HG02798 (cell line): ENCODE measurements at regions not wholly inside any gene's neighbourhood (a gene's known extent, or its start where the extent isn't known, plus 50 kb on each side); places are given as distances from the start of the nearest gene placed in this dataset.

ENCODE experiments used
- ATAC-seq: cut with Tn5 transposase; IDR thresholded peaks from one replicate; pipeline ENCODE4 v1.9.1; 2021; ENCODE audit warnings: mild to moderate bottlenecking; ENCODE audit not compliant: unreplicated experiment, poor library complexity

DNA sequence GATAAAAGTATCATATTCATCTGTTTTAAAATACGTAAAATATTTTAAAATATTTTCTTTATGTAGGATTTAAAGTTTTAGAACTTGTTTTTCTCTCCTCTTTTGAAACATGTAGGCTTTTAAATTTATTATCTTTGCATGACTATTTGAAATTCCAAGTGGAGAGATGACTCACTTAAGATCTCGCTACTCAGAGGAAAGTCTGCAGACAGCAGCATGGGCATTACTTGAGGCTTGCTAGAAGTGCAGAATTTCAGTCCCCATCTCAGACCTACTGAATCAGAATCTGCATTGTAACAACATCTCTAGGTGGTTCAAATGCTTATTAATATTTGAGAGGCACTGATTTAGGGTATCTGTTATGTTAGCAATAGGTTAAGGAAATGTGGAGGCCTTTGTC lies 225.7 kb upstream of the ARX start:
- no peak for ATAC-seq

DNA sequence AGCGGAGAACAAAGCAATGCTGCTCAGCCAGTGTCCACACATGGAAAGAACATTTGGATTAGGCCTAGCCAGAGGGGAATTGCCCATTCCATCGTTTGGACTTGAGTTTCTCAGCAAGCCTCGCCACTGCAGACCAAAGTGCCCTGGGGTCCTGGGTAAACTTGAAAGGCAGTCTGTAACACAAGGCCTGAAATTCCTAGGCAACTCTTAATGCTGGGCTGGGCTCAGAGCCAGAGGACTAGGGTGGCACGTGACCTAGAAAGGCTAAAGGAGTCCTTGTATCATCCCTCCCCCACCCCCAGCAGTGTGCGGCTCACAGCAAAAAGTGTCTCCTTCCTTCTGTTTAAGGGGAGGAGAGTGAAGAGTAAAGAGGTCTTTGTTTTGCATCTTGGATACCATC lies 210.4 kb upstream of the ARX start:
- ATAC-seq, result no peak

DNA sequence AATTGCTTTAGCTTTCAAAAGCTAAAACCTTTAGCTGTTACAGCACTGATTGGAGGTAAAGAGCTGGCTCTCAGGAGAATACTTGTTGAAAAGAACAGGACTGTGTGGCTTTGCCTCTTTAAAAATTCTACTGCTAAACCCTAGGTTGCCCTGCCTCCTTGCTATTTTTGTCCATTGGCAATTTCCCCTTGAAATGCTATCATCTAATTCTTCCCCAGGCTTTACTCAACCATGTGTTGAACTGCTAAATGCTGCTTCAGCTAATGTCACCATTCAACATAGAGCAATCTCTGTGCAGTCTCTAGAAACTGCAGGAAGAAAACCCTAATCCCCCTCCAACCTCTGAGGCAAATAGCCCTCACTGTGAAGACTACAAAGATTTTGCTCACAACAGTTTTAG lies 203.7 kb upstream of the ARX start:
- ATAC-seq, result no peak

- no peak for ATAC-seq
Observed at GRCh38 chrX:25213611-25214010, 197.8 kb upstream of the ARX start.

GRCh38 chrX:25207803-25208475 lies 192.2 kb upstream of the ARX start:
- ATAC-seq, result no peak

- ATAC-seq, result no peak
Observed at GRCh38 chrX:25206778-25207177, 191.0 kb upstream of the ARX start.

- no peak for ATAC-seq
Observed at GRCh38 chrX:25204182-25204581, 188.4 kb upstream of the ARX start.

GRCh38 chrX:25202827-25203226 lies 187.1 kb upstream of the ARX start:
- no peak for ATAC-seq

- no peak for ATAC-seq
Observed at GRCh38 chrX:25198891-25199290, 183.1 kb upstream of the ARX start.

DNA sequence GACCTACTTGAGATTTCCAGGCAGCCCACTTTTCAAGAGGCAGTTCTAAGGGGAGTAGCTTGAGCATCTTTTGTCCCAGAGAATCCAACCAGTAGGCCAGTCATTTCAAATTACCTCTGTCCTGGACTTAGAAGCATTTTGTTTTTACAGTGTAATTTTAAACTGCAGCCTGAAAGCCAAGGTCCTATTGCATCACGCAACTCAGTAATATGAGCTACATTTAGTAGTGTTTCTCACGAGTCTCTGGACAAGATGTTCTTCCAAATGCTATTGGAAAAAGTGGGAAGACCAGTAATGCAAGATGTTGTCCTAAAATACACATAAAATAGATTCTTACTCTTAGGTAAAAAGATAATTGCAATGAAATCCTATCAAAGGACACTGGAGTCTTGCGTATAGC lies 182.5 kb upstream of the ARX start:
- no peak for ATAC-seq

GRCh38 chrX:25196221-25196620 lies 180.5 kb upstream of the ARX start:
- no peak for ATAC-seq

- no peak for ATAC-seq
Observed at GRCh38 chrX:25191403-25191802, 175.6 kb upstream of the ARX start.

DNA sequence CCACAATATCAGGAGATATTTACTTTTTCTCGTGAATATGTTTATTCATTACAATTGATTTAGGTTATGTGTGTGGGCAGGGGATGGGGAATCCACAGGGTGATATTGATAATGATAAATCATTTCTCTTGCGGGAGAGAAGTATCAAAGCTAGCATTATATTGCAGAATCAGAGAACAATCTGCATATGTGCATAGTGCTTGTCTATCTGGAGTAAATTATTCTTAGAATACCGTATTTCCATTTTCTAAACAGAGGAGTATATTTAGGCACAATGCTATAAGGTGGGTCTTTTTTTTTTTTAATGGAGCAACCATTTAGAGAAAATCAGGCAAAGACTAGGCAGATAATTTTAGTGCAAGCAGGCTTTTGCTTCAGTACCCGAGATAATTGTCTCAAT lies 166.0 kb upstream of the ARX start:
- no peak for ATAC-seq

DNA sequence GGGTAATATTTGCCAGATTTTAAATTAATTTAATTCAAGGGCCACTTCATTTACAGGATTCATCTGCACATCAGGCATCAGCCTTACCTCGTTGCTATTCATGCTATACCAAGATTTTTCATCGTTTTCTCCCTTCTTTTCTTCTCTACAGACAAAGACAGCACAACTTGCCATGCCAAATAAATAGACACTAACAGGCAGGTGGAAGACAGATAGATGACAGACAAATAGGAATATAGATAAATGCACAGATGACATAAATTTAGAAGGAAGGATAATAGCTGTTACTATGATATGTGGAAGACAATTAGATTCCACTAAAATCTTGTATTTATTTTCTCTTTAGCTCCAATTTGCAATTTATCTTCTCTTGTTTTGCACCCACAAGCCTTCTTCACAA lies 164.5 kb upstream of the ARX start:
- ATAC-seq, result no peak

- ATAC-seq, result no peak
Observed at GRCh38 chrX:25178555-25178954, 162.8 kb upstream of the ARX start.

DNA sequence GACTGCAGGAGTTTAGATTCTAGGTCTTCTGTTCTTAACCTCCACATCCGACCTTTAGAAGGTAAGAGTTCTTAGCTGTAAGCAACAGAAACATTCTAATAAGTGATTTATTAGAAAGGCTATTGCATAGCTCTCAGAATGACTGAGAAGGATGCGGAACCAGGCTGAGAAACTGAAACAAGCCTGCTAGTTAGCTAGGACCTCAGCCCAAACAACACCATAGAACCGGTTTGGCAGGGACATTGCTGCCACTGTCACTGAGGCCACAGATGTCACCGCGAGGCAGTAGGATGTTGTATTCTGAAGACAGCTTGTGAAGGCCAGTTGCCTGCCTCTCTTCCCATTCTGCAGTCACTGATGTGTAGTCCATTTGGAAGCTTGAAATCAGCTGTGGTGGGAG lies 160.0 kb upstream of the ARX start:
- ATAC-seq, result peak; percentile 45

GRCh38 chrX:25175171-25175570 lies 159.4 kb upstream of the ARX start:
- no peak for ATAC-seq

GRCh38 chrX:25166546-25166945 lies 150.8 kb upstream of the ARX start:
- ATAC-seq, result no peak

GRCh38 chrX:25166145-25166544 lies 150.4 kb upstream of the ARX start:
- no peak for ATAC-seq

DNA sequence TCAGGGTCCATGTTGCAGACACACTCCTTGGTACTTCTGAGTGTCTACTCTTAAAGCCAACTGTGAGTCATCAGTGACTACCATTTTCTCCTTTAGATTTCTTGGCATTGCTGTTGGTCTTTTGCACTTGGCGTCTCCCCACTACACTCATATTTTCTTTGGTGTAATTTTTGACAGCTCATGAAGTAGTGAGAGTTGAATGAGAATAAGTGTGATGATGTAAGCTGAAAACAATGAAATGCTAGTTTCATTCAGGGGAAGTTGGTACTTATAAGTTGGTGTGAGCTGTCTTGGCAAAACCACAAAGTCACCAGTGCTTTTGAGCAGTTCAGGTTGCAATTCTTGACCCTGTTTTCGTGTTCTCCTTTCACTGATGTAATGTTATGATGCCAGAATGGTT lies 142.9 kb upstream of the ARX start:
- no peak for ATAC-seq

- no peak for ATAC-seq
Observed at GRCh38 chrX:25156832-25157231, 141.1 kb upstream of the ARX start.

GRCh38 chrX:25156323-25156722 lies 140.6 kb upstream of the ARX start:
- no peak for ATAC-seq

DNA sequence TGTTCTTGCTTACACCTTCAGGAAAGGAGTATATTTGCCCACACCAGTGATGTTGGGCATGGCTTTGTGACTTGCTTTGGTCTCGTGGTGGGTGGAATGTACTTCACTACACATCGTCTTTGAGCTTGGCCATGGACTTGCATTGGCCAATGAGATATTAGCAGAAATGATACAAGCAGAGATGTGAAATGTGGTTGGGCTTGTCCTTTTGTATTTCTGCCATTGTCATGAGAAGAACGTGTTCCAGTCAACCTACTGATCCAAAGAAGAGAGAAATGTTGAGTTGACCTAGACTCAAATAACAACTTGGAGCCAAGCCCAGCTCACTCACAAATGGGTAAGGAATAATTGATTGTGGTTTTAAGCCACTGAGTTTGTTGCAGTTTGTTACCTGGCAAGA lies 138.4 kb upstream of the ARX start:
- no peak for ATAC-seq
